OCI-LY7 (cell line): ENCODE measurements at regions not wholly inside any gene's neighbourhood (a gene's known extent, or its start where the extent isn't known, plus 50 kb on each side); places are given as distances from the start of the nearest gene placed in this dataset.

Experiments
- BruUV-seq: library from RNA; stranded (reverse); fragments of 400-500 nt; replicated peaks from 2 replicates; lab custom pipeline; 2021; lab: Mats Ljungman, UMichigan
- CTCF ChIA-PET: fragments of 300-600 bp; sonication (Branson Sonifier 250); formaldehyde crosslinking; loops from one replicate; lab custom pipeline; 2022; ENCODE audit warnings: antibody characterized with exemption; ENCODE audit not compliant: unreplicated experiment; lab: Charles Lee
- POLR2A ChIA-PET: fragments of 300-600 bp; sonication (Branson Sonifier 250); formaldehyde crosslinking; loops from one replicate; lab custom pipeline; 2022; ENCODE audit warnings: antibody characterized with exemption; lab: Charles Lee
- DNase-seq: peaks from one replicate; pipeline ENCODE4 v3.0.0-alpha.2; 2015; ENCODE audit warnings: low spot score
- H2AFZ ChIP-seq: fragments of 200-600 bp; sonication (generic), shearing (Covaris generic); 2 replicates; pipeline ENCODE4 v1.6.1; 2014; ENCODE audit warnings: mild to moderate bottlenecking, antibody characterized with exemption, low read length, moderate library complexity
- H3K27ac ChIP-seq: fragments of 200-600 bp; sonication (generic); 2 replicates; pipeline ENCODE4 v1.5.1; 2014; ENCODE audit warnings: mixed run types, low read depth, mild to moderate bottlenecking, moderate library complexity, low read length, inconsistent platforms; ENCODE audit not compliant: poor library complexity, severe bottlenecking
- H3K36me3 ChIP-seq: fragments of 200-600 bp; sonication (generic); 2 replicates; pipeline ENCODE4 v1.6.1; 2014; ENCODE audit warnings: mild to moderate bottlenecking, antibody characterized with exemption, low read length, moderate library complexity, mixed read lengths; ENCODE audit not compliant: insufficient read depth
- H3K4me1 ChIP-seq: fragments of 200-600 bp; sonication (generic); 2 replicates; pipeline ENCODE4 v1.5.1; 2014; ENCODE audit warnings: mild to moderate bottlenecking, low read length; ENCODE audit not compliant: insufficient read depth, poor library complexity, severe bottlenecking
- H3K4me2 ChIP-seq: fragments of 200-600 bp; sonication (generic); 2 replicates; pipeline ENCODE4 v1.6.1; 2014; ENCODE audit warnings: mild to moderate bottlenecking, low read length
- H3K4me3 ChIP-seq: fragments of 200-600 bp; sonication (generic); 2 replicates; pipeline ENCODE4 v1.5.1; 2014; ENCODE audit warnings: mild to moderate bottlenecking, low read depth, low read length; ENCODE audit not compliant: poor library complexity, severe bottlenecking
- H3K79me2 ChIP-seq: fragments of 200-600 bp; sonication (generic); 2 replicates; pipeline ENCODE4 v1.6.1; 2016; ENCODE audit warnings: low read depth, mild to moderate bottlenecking, low read length, moderate library complexity, mixed read lengths; ENCODE audit not compliant: insufficient read depth
- H3K9me2 ChIP-seq: fragments of 200-600 bp; sonication (generic); 2 replicates; pipeline ENCODE4 v1.6.1; 2016; ENCODE audit warnings: mild to moderate bottlenecking, low read length, mixed read lengths; ENCODE audit not compliant: insufficient read depth
- H3K9me3 ChIP-seq: fragments of 200-600 bp; sonication (generic); 2 replicates; pipeline ENCODE4 v1.6.1; 2014; ENCODE audit warnings: mild to moderate bottlenecking, mixed run types, low read length, mixed read lengths
- H4K20me1 ChIP-seq: fragments of 200-600 bp; sonication (generic); 2 replicates; pipeline ENCODE4 v1.6.1; 2014; ENCODE audit warnings: mild to moderate bottlenecking, antibody characterized with exemption, low read length, moderate library complexity, mixed read lengths; ENCODE audit not compliant: insufficient read depth
- EZH2phosphoT487 ChIP-seq: fragments of 200-600 bp; sonication (generic); IDR thresholded peaks from 2 replicates; pipeline ENCODE4 v1.6.1; 2018; ENCODE audit warnings: low read depth, borderline replicate concordance, mild to moderate bottlenecking, mixed run types, antibody characterized with exemption, low read length, moderate library complexity, mixed read lengths
- intact Hi-C: fragments of 100-400 bp; cut with micrococcal nuclease; formaldehyde crosslinking; loops from one replicate; pipeline ENCODE4 v1.10.0; 2022; ENCODE audit not compliant: unreplicated experiment
- TF ChIP-seq, protein P1 (sequence below): fragments of 200-600 bp; sonication (generic); conservative IDR thresholded peaks from 2 replicates; pipeline ENCODE4 v1.5.1; 2014; ENCODE audit warnings: mild to moderate bottlenecking, antibody characterized with exemption, low read length, moderate library complexity, mixed read lengths

DNA sequence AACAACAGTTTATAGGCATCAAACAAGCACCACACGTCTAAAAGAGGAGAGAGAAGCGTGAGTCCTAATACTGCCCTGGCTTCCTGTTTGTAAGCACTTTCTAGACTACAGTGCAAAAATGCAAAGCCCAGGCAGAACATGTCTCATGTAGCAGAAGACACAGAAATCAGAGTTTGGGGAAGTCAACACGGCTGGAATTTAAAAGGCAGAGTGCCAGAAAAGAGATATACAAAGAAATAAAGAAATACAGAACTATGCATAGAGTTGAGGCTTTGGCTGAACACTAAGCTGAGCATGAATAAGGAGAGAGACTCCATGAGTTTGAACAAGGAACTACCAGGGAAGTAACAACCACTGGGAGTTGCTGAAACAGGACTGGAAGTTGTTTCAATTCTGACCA, 566.6 kb upstream of the NR5A2 start:
- ChIA-PET POLR2A (interaction anchor here (0.8 kb wide), 1 partner anchor 1527 kb away, joined by 3 read pairs; no protein-coding TSS in a partner anchor), CTCF (no interaction called here)
- TF ChIP-seq, protein P1, sequence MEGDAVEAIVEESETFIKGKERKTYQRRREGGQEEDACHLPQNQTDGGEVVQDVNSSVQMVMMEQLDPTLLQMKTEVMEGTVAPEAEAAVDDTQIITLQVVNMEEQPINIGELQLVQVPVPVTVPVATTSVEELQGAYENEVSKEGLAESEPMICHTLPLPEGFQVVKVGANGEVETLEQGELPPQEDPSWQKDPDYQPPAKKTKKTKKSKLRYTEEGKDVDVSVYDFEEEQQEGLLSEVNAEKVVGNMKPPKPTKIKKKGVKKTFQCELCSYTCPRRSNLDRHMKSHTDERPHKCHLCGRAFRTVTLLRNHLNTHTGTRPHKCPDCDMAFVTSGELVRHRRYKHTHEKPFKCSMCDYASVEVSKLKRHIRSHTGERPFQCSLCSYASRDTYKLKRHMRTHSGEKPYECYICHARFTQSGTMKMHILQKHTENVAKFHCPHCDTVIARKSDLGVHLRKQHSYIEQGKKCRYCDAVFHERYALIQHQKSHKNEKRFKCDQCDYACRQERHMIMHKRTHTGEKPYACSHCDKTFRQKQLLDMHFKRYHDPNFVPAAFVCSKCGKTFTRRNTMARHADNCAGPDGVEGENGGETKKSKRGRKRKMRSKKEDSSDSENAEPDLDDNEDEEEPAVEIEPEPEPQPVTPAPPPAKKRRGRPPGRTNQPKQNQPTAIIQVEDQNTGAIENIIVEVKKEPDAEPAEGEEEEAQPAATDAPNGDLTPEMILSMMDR, result no peak
- no peak for TF ChIP-seq EZH2phosphoT487
- intact Hi-C loops, result no loop called here
- no peaks in the 10 kb centered on the region for H4K20me1 ChIP-seq
- H3K9me2 ChIP-seq, result no peaks in the 10 kb centered on the region
- DNase-seq, result no peak
- H2AFZ ChIP-seq, result no peak overlapping the region
- H3K79me2 ChIP-seq, result no peaks in the 10 kb centered on the region
- no peaks in the 10 kb centered on the region for H3K9me3 ChIP-seq
- H3K4me2 ChIP-seq, result no peak overlapping the region
- H3K4me3 ChIP-seq, result no peak overlapping the region
- H3K27ac ChIP-seq, result no peak overlapping the region
- H3K36me3 ChIP-seq, result no peaks in the 10 kb centered on the region
- no peaks in the 10 kb centered on the region for H3K4me1 ChIP-seq
- no TSS peak for BruUV-seq

DNA sequence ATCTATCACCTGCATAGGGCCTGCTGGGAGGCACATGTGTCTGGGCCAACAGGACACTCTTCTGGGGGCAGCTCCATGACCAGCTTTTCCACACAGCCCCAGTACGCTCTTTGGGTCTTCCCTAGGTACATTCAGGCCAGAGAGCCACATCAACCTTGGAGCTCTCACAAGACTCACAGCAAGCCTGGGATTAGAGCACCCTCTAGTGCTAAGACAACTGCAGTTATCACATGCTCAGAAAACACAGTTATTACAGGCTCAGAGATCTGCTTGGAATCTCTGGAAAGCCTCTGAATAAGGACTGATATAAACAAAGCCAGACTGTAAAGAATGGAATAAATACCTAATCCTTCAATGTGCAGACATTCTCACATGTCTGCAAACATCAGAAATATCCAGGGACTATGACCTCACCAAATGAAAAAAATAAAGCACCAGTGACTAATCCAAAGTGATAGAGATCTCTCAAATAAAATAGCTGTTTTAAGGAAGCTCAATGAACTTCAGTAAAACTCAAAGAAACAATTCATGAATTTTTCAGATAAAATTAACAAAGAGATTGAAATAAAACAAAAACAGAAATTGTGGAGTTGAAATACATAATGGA, 563.9 kb upstream of the NR5A2 start:
- DNase-seq, result peak; percentile 51
- H3K27ac ChIP-seq, result no peak overlapping the region
- BruUV-seq, result no TSS peak
- no peaks in the 10 kb centered on the region for H3K4me1 ChIP-seq
- POLR2A ChIA-PET, result interaction anchor here (0.9 to 1.3 kb wide), 3 partner anchors 16 to 22 kb away, joined by 3 to 5 read pairs (median 4); no protein-coding TSS in a partner anchor
- no peaks in the 10 kb centered on the region for H3K36me3 ChIP-seq
- H4K20me1 ChIP-seq, result no peaks in the 10 kb centered on the region
- H3K4me3 ChIP-seq, result no peak overlapping the region
- H3K9me3 ChIP-seq, result no peaks in the 10 kb centered on the region
- no peaks in the 10 kb centered on the region for H3K9me2 ChIP-seq
- no peak overlapping the region for H2AFZ ChIP-seq
- H3K4me2 ChIP-seq, result no peak overlapping the region
- H3K79me2 ChIP-seq, result no peaks in the 10 kb centered on the region
- intact Hi-C loops, result loop anchor here (2.0 kb wide), 1 partner anchor 693 kb away; no protein-coding TSS in a partner anchor
- TF ChIP-seq, protein P1, result peak; percentile 78
- no peak for TF ChIP-seq EZH2phosphoT487
- CTCF ChIA-PET, result no interaction called here

DNA sequence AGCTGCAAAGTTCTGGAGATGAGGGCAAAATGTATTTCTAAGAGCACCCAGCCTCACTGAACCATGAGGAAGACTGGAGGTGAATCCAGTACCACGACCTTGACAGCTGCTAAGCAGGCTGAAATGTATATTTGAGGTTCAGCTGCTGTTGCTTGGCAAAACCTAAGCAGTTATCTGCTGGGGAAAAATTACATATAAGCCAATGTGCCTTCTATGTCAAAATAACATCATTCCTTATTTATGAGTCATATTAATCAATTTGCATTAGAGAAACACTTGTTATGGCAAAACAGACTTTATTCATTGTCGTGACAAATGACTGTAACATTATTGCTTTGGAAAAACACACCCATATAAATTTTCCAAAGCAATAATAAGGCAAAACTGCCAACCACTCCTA, 560.5 kb upstream of the NR5A2 start:
- intact Hi-C loops, result no loop called here
- H3K4me3 ChIP-seq, result no peak overlapping the region
- ChIA-PET CTCF (no interaction called here), POLR2A (interaction anchor here (1.1 kb wide), 1 partner anchor 18 kb away, joined by 3 read pairs; no protein-coding TSS in a partner anchor)
- H3K9me3 ChIP-seq, result no peaks in the 10 kb centered on the region
- no TSS peak for BruUV-seq
- H4K20me1 ChIP-seq, result no peaks in the 10 kb centered on the region
- no peaks in the 10 kb centered on the region for H3K79me2 ChIP-seq
- no peak overlapping the region for H2AFZ ChIP-seq
- H3K36me3 ChIP-seq, result no peaks in the 10 kb centered on the region
- H3K4me1 ChIP-seq, result no peaks in the 10 kb centered on the region
- H3K27ac ChIP-seq, result no peak overlapping the region
- DNase-seq, result no peak
- no peak for TF ChIP-seq EZH2phosphoT487
- TF ChIP-seq, protein P1, result no peak
- no peak overlapping the region for H3K4me2 ChIP-seq
- H3K9me2 ChIP-seq, result no peaks in the 10 kb centered on the region
